ENCODE measurements at regions not wholly inside any gene's neighbourhood (a gene's known extent, or its start where the extent isn't known, plus 50 kb on each side); places are given as distances from the start of the nearest gene placed in this dataset.

- no peak for TF ChIP-seq CTCF (IDR thresholded peaks at IDR 0.05)
- no peak for TF ChIP-seq POLR2A (IDR thresholded peaks at IDR 0.05)
Observed at GRCh38 chr7:53604201-53604600, 568.8 kb downstream of the POM121L12 start.
